SK-N-SH treated with all-trans-retinoic acid at 6 μM for 48 hours (cell line): ENCODE measurements at regions not wholly inside any gene's neighbourhood (a gene's known extent, or its start where the extent isn't known, plus 50 kb on each side); places are given as distances from the start of the nearest gene placed in this dataset.

Experiments used
- ARNTL ChIP-seq: fragments of 450-650 bp; formaldehyde crosslinking; IDR thresholded peaks from 2 replicates; pipeline ENCODE4 v1.5.0; 2020; ENCODE audit warnings: low read depth, mild to moderate bottlenecking, moderate library complexity, borderline replicate concordance
- CSDC2 ChIP-seq: fragments of 250-450 bp; sonication (Bioruptor Pico); IDR thresholded peaks from 2 replicates; pipeline ENCODE4 v1.5.0; 2020; ENCODE audit warnings: mild to moderate bottlenecking, moderate library complexity
- SNAI2 ChIP-seq: fragments of 250-450 bp; sonication (Bioruptor Pico); IDR thresholded peaks from 2 replicates; pipeline ENCODE4 v1.5.0; 2020; ENCODE audit warnings: mild to moderate bottlenecking, moderate library complexity
- TF ChIP-seq, protein P1 (sequence below): fragments of 250-450 bp; sonication (Bioruptor Pico); IDR thresholded peaks from 2 replicates; pipeline ENCODE4 v1.8.0; 2020; ENCODE audit warnings: mild to moderate bottlenecking, moderate library complexity, borderline replicate concordance
- TF ChIP-seq, protein P2 (sequence below): fragments of 250-450 bp; sonication (Bioruptor Pico); IDR thresholded peaks from 2 replicates; pipeline ENCODE4 v1.5.1; 2020; ENCODE audit warnings: low read depth, mild to moderate bottlenecking, moderate library complexity

DNA sequence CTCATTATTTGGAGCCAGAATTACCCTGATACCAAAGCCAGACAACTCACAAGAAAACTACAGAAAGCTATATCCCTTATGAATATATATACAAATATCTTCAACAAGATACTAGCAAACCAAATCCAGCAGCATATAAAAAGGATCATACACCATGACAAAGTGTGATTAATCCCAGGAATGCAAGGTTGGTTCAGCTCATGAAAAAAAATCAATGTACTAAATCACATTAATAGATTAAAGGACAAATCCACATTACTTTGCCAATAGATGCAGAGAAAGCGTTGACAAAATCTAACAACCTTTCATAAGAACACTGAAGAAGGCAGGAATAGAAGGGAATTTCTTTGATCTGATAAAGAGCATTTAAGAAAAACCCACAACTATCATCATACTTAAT is 50.4 kb upstream of the TEAD1 start:
- TF ChIP-seq, protein P1, sequence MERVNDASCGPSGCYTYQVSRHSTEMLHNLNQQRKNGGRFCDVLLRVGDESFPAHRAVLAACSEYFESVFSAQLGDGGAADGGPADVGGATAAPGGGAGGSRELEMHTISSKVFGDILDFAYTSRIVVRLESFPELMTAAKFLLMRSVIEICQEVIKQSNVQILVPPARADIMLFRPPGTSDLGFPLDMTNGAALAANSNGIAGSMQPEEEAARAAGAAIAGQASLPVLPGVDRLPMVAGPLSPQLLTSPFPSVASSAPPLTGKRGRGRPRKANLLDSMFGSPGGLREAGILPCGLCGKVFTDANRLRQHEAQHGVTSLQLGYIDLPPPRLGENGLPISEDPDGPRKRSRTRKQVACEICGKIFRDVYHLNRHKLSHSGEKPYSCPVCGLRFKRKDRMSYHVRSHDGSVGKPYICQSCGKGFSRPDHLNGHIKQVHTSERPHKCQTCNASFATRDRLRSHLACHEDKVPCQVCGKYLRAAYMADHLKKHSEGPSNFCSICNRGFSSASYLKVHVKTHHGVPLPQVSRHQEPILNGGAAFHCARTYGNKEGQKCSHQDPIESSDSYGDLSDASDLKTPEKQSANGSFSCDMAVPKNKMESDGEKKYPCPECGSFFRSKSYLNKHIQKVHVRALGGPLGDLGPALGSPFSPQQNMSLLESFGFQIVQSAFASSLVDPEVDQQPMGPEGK (CRISPR knock-in tag), result no peak
- TF ChIP-seq, protein P2, sequence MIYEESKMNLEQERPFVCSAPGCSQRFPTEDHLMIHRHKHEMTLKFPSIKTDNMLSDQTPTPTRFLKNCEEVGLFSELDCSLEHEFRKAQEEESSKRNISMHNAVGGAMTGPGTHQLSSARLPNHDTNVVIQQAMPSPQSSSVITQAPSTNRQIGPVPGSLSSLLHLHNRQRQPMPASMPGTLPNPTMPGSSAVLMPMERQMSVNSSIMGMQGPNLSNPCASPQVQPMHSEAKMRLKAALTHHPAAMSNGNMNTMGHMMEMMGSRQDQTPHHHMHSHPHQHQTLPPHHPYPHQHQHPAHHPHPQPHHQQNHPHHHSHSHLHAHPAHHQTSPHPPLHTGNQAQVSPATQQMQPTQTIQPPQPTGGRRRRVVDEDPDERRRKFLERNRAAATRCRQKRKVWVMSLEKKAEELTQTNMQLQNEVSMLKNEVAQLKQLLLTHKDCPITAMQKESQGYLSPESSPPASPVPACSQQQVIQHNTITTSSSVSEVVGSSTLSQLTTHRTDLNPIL (CRISPR knock-in tag), result no peak
- TF ChIP-seq CSDC2 (no peak), SNAI2 (CRISPR knock-in tag) (no peak), ARNTL (CRISPR knock-in tag) (no peak)
